RWPE1 (cell line): ENCODE measurements at regions not wholly inside any gene's neighbourhood (a gene's known extent, or its start where the extent isn't known, plus 50 kb on each side); places are given as distances from the start of the nearest gene placed in this dataset.

Source experiments
- CTCF ChIA-PET: fragments of 350-600 bp; sonication (Branson Sonifier 250); formaldehyde crosslinking; extraction: SDS; loops from one replicate; lab custom pipeline; 2021; lab: Yijun Ruan, JAX
- POLR2A ChIA-PET: fragments of 400-600 bp; formaldehyde crosslinking; extraction: SDS; loops from one replicate; lab custom pipeline; 2020; ENCODE audit warnings: antibody characterized with exemption; ENCODE audit not compliant: low non-redundant PET; lab: Yijun Ruan, JAX
- DNase-seq: peaks from one replicate; pipeline ENCODE4 v3.0.0; 2012; ENCODE audit warnings: low spot score
- H3K27ac ChIP-seq: fragments of 450-650 bp; 2 replicates; pipeline ENCODE4 v1.5.1; 2017
- TF ChIP-seq, protein P1 (sequence below): fragments of 450-650 bp; conservative IDR thresholded peaks from 2 replicates; pipeline ENCODE4 v1.5.1; 2017; ENCODE audit warnings: low read depth, mild to moderate bottlenecking

GRCh38 chr11:41775296-41775695, 315.8 kb upstream of the LRRC4C start:
- ChIA-PET CTCF (no interaction called here), POLR2A (no interaction called here)
- no peak overlapping the region for H3K27ac ChIP-seq
- DNase-seq, result no peak
- TF ChIP-seq, protein P1, sequence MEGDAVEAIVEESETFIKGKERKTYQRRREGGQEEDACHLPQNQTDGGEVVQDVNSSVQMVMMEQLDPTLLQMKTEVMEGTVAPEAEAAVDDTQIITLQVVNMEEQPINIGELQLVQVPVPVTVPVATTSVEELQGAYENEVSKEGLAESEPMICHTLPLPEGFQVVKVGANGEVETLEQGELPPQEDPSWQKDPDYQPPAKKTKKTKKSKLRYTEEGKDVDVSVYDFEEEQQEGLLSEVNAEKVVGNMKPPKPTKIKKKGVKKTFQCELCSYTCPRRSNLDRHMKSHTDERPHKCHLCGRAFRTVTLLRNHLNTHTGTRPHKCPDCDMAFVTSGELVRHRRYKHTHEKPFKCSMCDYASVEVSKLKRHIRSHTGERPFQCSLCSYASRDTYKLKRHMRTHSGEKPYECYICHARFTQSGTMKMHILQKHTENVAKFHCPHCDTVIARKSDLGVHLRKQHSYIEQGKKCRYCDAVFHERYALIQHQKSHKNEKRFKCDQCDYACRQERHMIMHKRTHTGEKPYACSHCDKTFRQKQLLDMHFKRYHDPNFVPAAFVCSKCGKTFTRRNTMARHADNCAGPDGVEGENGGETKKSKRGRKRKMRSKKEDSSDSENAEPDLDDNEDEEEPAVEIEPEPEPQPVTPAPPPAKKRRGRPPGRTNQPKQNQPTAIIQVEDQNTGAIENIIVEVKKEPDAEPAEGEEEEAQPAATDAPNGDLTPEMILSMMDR, result no peak

DNA sequence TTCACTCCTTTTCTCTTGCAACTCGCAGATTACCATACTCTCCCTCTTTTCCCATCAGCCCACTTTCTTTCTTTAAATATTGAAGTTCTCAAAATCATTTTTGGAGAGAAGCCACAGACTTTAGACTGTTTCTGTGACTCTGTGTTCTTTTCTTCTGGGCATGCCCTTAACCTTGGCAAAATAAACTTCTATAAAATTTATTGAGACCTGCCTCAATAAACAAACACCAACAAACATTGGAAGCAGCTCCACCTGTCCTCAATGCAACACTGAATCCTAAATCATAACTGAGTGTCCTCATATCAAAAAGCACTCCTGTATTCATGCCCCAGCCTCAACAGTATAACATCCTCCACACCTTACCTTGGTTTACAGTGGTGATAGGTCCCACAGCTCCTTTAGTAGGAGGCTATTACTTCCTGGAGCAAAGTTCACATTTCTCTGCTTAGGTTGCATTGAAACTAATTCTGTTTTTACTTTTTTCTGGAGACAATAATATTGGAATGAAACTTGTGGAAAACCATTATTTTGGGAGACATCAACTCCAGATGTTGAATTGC, 320.0 kb upstream of the LRRC4C start:
- ChIA-PET CTCF (no interaction called here), POLR2A (no interaction called here)
- DNase-seq, result no peak
- TF ChIP-seq, protein P1, result no peak
- no peak overlapping the region for H3K27ac ChIP-seq

- DNase-seq, result no peak
- ChIA-PET POLR2A (no interaction called here), CTCF (no interaction called here)
- TF ChIP-seq, protein P1, result no peak
- H3K27ac ChIP-seq, result no peak overlapping the region
These were observed 322.0 kb upstream of the LRRC4C start for GRCh38 chr11:41781441-41781840.

GRCh38 chr11:41784513-41785335, 325.3 kb upstream of the LRRC4C start:
- CTCF ChIA-PET, result interaction anchor here (0.6 kb wide), 1 partner anchor 226 kb away, joined by 3 read pairs; no protein-coding TSS in a partner anchor
- H3K27ac ChIP-seq, result no peak overlapping the region
- TF ChIP-seq, protein P1, result no peak
- peak; percentile 88 for DNase-seq
- POLR2A ChIA-PET, result no interaction called here

DNA sequence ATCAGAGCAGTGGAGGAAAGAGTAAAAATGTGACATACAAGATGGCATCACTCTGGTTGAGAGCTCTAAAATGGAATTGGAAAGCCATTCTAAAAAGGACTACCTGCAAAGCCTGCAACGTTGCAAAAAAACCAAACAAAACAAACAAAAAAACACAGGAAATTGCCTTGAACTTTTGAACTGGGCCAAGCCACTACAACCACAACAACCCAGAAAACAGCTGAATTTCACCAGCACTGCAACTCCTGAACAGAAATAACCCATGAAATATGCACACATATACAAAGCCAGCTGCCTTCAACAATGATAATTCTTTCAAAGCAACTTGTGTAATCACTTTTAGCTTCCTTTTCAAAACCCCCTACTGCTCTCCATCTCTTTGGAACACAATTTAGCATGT, 326.6 kb upstream of the LRRC4C start:
- POLR2A ChIA-PET, result no interaction called here
- CTCF ChIA-PET, result interaction anchor here (0.6 kb wide), 1 partner anchor 58 kb away, joined by 3 read pairs; no protein-coding TSS in a partner anchor
- TF ChIP-seq, protein P1, result no peak
- DNase-seq, result no peak
- H3K27ac ChIP-seq, result no peak overlapping the region

- ChIA-PET CTCF (no interaction called here), POLR2A (no interaction called here)
- DNase-seq, result no peak
- no peak overlapping the region for H3K27ac ChIP-seq
- TF ChIP-seq, protein P1, result no peak
These were observed 328.7 kb upstream of the LRRC4C start for GRCh38 chr11:41788177-41788576.
